GM19463 (cell line): ENCODE measurements at regions not wholly inside any gene's neighbourhood (a gene's known extent, or its start where the extent isn't known, plus 50 kb on each side); places are given as distances from the start of the nearest gene placed in this dataset.

Experiments
- ATAC-seq: cut with Tn5 transposase; IDR thresholded peaks from one replicate; pipeline ENCODE4 v1.9.1; 2021; ENCODE audit warnings: mild to moderate bottlenecking, moderate library complexity; ENCODE audit not compliant: unreplicated experiment

DNA sequence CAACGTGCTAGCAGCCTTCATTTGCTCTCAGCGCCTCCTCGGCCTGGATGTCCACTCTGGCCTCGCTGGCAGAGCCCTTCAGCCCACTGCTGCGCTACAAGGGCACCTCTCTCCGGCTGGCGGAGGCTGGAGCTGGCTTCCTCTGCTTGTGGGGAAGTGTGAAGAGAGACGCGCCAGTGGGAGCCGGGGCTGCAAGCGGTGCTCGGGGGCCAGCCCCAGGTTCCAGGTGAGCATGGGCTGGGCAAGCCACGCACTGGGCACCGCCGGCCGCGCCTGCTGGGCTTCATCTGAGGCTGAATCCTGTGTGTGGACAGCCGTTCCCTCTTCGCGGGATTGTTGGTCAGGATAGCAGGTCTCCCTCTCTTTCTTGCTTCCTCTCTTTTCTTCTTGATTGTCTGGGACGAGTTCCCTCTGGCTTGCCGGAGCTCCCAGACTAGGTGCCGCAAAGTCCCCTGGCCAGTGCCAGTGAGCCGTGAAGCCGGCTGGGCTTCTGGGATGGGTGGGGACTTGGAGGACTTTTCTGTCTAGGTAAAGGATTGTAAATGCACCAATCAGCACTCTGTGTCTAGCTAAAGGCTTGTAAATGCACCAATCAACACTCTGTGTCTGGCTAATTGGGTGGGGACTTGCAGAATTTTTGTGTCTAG is 165.0 kb downstream of the HEPH start:
- ATAC-seq: no peak

DNA sequence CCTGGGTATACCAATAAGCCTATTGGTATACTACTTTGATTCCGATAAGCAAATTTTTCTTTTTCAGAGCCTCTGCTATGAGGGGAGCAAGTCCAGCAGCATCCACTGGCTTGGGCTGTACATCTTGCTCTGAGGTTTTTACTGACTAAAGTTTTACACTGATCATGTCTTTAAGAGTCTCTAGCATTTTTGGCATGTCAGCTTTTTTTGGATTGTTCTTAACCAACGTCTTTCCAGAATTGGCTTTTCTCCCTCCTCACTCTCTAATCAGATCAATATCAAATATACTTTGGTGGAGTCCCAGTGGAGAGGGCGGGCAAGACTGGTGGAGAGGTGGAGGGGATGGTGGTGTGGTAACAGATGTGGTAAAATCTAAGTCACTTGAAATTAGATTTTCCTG is 196.8 kb downstream of the HEPH start:
- no peak for ATAC-seq

DNA sequence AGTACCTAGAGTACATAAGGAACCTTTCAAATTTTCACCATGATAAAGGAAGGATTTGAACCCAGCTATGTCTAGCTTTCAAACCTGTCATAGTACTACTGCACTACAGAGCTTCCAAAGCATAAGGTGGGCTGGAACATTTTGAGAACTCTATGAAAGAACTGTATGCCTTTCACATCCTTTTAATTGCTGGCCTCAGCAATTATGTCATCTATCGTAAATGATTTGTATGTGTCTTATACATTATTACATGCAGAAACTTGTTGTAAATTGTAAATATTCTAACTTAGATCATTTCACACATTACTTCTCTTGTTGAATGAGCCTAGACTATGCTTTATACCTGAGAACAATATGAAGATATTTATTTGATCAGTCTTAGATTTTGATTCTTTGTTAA is 220.7 kb downstream of the HEPH start:
- no peak for ATAC-seq

DNA sequence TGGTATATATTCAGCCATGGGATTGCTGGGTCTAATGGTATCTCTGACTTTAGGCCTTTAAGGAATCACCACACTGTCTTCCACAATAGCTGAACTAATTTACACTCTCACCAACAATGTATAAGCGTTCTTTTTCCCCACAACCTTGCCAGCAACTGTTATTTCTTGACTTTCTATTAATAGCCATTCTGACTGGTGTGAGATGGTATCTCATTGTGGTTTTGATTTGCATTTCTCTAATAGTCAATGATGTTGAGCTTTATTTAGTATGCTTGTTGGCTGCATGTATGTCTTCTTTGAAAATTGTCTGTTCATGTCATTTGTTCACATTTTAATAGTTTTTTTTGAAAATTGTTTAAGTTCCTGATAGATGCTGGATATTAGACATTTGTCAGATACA is 235.2 kb downstream of the HEPH start:
- no peak for ATAC-seq

DNA sequence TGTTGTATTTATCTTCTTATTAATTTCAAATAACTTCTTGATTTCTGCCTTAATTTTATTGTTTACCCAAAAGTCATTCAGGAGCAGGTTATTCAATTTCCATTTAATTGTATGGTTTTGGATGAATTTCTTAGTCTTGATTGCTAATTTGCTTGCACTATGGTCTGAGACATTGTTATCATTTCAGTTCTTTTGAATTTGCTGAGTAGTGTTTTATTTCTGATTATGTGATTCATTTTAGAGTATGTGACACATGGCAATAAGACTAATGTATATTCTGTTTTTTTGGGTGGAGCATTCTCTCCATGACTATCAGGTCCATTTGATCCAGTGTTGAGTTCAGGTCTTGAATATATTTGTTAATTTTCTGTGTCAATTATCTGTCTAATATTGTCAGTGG is 236.7 kb downstream of the EDA2R start:
- ATAC-seq: no peak

DNA sequence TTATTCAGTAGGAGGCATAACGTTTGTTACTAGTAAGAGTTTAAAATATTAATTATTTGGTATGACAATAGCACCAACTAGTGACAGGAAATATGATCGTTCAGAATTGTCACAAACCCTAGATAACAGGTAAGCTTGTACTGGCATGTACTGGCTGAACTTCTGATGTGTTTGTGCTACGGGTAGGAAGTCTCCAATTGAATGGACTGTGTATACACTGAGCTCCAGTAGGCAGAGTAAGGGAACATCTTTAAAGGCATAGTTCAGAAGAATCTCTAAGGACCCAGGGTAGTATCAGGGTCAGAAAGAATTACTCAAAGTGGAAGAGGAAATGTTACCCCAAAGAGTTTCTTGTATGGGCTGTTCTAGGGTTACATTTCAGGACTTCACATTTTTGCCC is 230.4 kb downstream of the EDA2R start:
- ATAC-seq: peak; percentile 77

DNA sequence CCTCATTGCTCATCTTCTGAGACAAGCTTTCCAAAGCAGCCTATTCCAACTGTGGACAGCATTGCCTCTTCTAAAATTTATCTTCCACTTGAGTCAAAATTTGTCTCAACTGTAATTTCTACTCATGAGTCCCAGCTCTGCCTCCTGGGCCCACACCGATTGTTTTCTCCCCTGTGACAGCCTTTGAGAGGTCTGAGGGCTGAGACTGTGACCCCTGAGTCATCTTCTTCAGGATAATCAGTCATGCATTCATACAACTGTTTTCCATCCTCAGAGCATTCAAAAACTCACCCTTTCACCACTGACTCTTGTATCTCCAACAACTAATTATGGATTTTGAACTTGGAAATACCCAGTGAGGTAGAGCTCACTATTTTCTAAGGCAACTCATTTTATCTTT is 228.1 kb downstream of the EDA2R start:
- ATAC-seq: no peak
